ENCODE measurements at regions not wholly inside any gene's neighbourhood (a gene's known extent, or its start where the extent isn't known, plus 50 kb on each side); places are given as distances from the start of the nearest gene placed in this dataset.
"Not testable (repeated sequence)": the region's sequence is repeated elsewhere in the genome, so short reads cannot be mapped to it uniquely, and the experiment has no call there.

- H3K27ac ChIP-seq (ENCODE audit: low read length); H3K9me3 ChIP-seq (ENCODE audit: control insufficient read depth in 1 of 2, low read length in 2 of 2); H3K36me3 ChIP-seq (ENCODE audit: control insufficient read depth in 1 of 2, insufficient read depth in 2 of 2, low read length in 2 of 2); H3K27me3 ChIP-seq (ENCODE audit: low read depth, low read length); H3K4me1 ChIP-seq (ENCODE audit: control insufficient read depth in 1 of 2, insufficient read depth in 2 of 2, low read length in 2 of 2); H3K4me3 ChIP-seq (ENCODE audit: low read depth in 1 of 2, low read length in 2 of 2): not testable (repeated sequence)
Observed at GRCh38 chr14:106006716-106007115, 480.3 kb downstream of the TMEM121 start.

DNA sequence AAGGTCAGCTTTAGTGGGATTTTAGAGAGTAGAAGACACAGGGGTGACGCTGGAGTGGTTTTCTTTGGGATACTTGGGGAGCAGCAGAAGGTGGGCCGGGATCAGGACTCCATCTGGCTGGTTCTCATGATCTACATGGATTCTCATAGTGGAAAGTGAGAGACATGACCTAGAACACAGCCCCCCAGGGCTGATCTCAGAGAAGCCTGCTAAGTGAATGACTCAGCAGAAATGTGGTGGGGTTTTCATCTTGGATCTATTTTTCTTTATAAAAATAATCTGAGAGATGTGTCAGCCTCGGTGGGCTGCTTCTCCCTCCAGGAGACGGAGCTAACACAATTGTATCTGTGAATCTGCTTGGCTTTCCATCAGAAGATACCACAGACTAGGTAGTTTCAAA is 484.4 kb downstream of the TMEM121 start:
- H3K27ac ChIP-seq (ENCODE audit: low read length), result no peak overlapping the region
- no peak overlapping the region for H3K4me3 ChIP-seq (ENCODE audit: low read depth in 1 of 2, low read length in 2 of 2)
- no peaks in the 10 kb centered on the region for H3K9me3 ChIP-seq (ENCODE audit: control insufficient read depth in 1 of 2, low read length in 2 of 2)
- H3K27me3 ChIP-seq (ENCODE audit: low read depth, low read length), result no peaks in the 10 kb centered on the region
- no peaks in the 10 kb centered on the region for H3K4me1 ChIP-seq (ENCODE audit: control insufficient read depth in 1 of 2, insufficient read depth in 2 of 2, low read length in 2 of 2)
- H3K36me3 ChIP-seq (ENCODE audit: control insufficient read depth in 1 of 2, insufficient read depth in 2 of 2, low read length in 2 of 2), result no peaks in the 10 kb centered on the region

GRCh38 chr14:106011631-106012360 is 485.4 kb downstream of the TMEM121 start:
- not testable (repeated sequence) for H3K27ac ChIP-seq (ENCODE audit: low read length); H3K4me1 ChIP-seq (ENCODE audit: control insufficient read depth in 1 of 2, insufficient read depth in 2 of 2, low read length in 2 of 2); H3K36me3 ChIP-seq (ENCODE audit: control insufficient read depth in 1 of 2, insufficient read depth in 2 of 2, low read length in 2 of 2); H3K4me3 ChIP-seq (ENCODE audit: low read depth in 1 of 2, low read length in 2 of 2); H3K27me3 ChIP-seq (ENCODE audit: low read depth, low read length); H3K9me3 ChIP-seq (ENCODE audit: control insufficient read depth in 1 of 2, low read length in 2 of 2)

GRCh38 chr14:106012361-106012725 is 486.0 kb downstream of the TMEM121 start:
- H3K27ac ChIP-seq (ENCODE audit: low read length); H3K27me3 ChIP-seq (ENCODE audit: low read depth, low read length); H3K4me1 ChIP-seq (ENCODE audit: control insufficient read depth in 1 of 2, insufficient read depth in 2 of 2, low read length in 2 of 2); H3K36me3 ChIP-seq (ENCODE audit: control insufficient read depth in 1 of 2, insufficient read depth in 2 of 2, low read length in 2 of 2); H3K4me3 ChIP-seq (ENCODE audit: low read depth in 1 of 2, low read length in 2 of 2); H3K9me3 ChIP-seq (ENCODE audit: control insufficient read depth in 1 of 2, low read length in 2 of 2): not testable (repeated sequence)

DNA sequence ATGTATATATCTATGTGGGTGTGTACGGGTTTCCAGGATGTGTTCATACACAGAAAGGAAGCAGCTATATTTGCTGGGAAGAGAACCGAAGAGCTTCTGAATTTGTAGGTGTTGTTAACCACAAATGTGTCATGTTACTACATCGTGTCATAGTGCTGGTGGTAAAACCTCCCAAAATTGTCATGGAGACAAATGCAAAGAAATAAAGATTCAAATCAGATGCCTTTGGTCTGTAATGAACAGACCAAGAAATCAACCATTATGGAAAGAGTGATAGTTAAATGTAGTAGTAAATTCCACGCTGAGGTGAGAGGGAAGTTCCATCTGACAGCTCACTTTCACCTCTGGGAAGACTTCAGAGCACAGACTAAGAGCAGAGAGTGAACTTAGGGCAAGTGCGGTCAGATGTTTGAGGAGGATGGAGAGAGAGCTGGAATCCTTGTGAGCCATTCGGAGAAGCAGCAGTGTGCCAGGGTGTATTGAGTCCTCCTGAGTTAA is 487.5 kb downstream of the TMEM121 start:
- H3K27ac ChIP-seq (ENCODE audit: low read length), result no peak overlapping the region
- H3K9me3 ChIP-seq (ENCODE audit: control insufficient read depth in 1 of 2, low read length in 2 of 2), result no peaks in the 10 kb centered on the region
- no peaks in the 10 kb centered on the region for H3K4me1 ChIP-seq (ENCODE audit: control insufficient read depth in 1 of 2, insufficient read depth in 2 of 2, low read length in 2 of 2)

DNA sequence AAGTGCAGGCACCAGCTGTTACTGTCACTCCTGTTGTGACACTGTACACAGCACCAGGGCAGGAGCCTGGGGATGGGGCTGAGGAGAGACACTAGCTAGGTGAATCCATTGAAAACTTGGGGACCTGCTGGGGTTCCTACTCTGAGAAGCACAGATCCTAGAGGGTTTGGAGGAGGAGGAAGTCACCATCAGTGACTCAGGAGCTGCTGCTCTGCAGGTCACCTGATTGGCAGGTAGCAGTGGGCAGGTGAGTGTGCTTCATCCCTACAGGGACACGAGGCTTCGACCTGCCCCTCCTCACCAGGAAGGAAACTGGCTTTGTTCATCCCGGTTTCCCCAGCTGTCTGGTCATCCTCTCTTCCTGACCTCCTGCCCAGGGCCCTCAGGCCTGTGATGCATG is 491.6 kb downstream of the TMEM121 start:
- not testable (repeated sequence) for H3K27ac ChIP-seq (ENCODE audit: low read length); H3K4me1 ChIP-seq (ENCODE audit: control insufficient read depth in 1 of 2, insufficient read depth in 2 of 2, low read length in 2 of 2); H3K4me3 ChIP-seq (ENCODE audit: low read depth in 1 of 2, low read length in 2 of 2); H3K9me3 ChIP-seq (ENCODE audit: control insufficient read depth in 1 of 2, low read length in 2 of 2); H3K36me3 ChIP-seq (ENCODE audit: control insufficient read depth in 1 of 2, insufficient read depth in 2 of 2, low read length in 2 of 2); H3K27me3 ChIP-seq (ENCODE audit: low read depth, low read length)

More for the DNA sequence above, 487.5 kb downstream of the TMEM121 start:
- no peak overlapping the region for H3K4me3 ChIP-seq (ENCODE audit: low read depth in 1 of 2, low read length in 2 of 2)
- no peaks in the 10 kb centered on the region for H3K36me3 ChIP-seq (ENCODE audit: control insufficient read depth in 1 of 2, insufficient read depth in 2 of 2, low read length in 2 of 2)
- no peaks in the 10 kb centered on the region for H3K27me3 ChIP-seq (ENCODE audit: low read depth, low read length)

- no peaks in the 10 kb centered on the region for H3K4me1 ChIP-seq (ENCODE audit: control insufficient read depth in 1 of 2, insufficient read depth in 2 of 2, low read length in 2 of 2)
- H3K9me3 ChIP-seq (ENCODE audit: control insufficient read depth in 1 of 2, low read length in 2 of 2), result peaks cover 0 to 3% of the 10 kb centered on the region in 2 donors
- H3K4me3 ChIP-seq (ENCODE audit: low read depth in 1 of 2, low read length in 2 of 2), result no peak overlapping the region
- no peaks in the 10 kb centered on the region for H3K36me3 ChIP-seq (ENCODE audit: control insufficient read depth in 1 of 2, insufficient read depth in 2 of 2, low read length in 2 of 2)
- H3K27me3 ChIP-seq (ENCODE audit: low read depth, low read length), result no peaks in the 10 kb centered on the region
- H3K27ac ChIP-seq (ENCODE audit: low read length), result no peak overlapping the region
Observed at GRCh38 chr14:106021832-106022231, 495.4 kb downstream of the TMEM121 start.

DNA sequence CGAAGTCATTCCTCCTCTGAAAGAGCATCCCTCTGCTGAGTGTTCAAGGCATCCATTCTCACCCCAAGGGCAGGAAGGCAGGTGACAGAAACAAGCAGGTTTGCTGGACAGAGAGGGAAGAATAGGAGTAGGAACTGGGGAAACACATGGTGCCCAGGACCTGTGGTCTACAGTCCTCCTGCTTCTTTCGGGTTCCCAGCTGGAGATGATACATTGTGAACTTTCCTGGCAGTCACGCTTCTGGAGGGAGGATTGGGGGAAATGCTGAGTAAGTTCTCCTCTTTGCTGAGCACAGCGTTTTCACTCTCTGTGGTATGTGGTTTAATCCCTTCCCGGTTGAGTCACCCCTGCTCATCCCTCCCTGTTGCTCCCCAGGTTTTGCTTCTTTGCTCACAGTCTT is 496.3 kb downstream of the TMEM121 start:
- not testable (repeated sequence) for H3K27ac ChIP-seq (ENCODE audit: low read length); H3K36me3 ChIP-seq (ENCODE audit: control insufficient read depth in 1 of 2, insufficient read depth in 2 of 2, low read length in 2 of 2); H3K9me3 ChIP-seq (ENCODE audit: control insufficient read depth in 1 of 2, low read length in 2 of 2); H3K27me3 ChIP-seq (ENCODE audit: low read depth, low read length); H3K4me3 ChIP-seq (ENCODE audit: low read depth in 1 of 2, low read length in 2 of 2); H3K4me1 ChIP-seq (ENCODE audit: control insufficient read depth in 1 of 2, insufficient read depth in 2 of 2, low read length in 2 of 2)

- Histone ChIP-seq H3K27ac (ENCODE audit: low read length) (no peak overlapping the region), H3K36me3 (ENCODE audit: control insufficient read depth in 1 of 2, insufficient read depth in 2 of 2, low read length in 2 of 2) (no peaks in the 10 kb centered on the region), H3K4me3 (ENCODE audit: low read depth in 1 of 2, low read length in 2 of 2) (no peak overlapping the region), H3K9me3 (ENCODE audit: control insufficient read depth in 1 of 2, low read length in 2 of 2) (peaks cover 0 to 3% of the 10 kb centered on the region in 2 donors), H3K4me1 (ENCODE audit: control insufficient read depth in 1 of 2, insufficient read depth in 2 of 2, low read length in 2 of 2) (no peaks in the 10 kb centered on the region), H3K27me3 (ENCODE audit: low read depth, low read length) (no peaks in the 10 kb centered on the region)
Observed at GRCh38 chr14:106023411-106023810, 497.0 kb downstream of the TMEM121 start.

DNA sequence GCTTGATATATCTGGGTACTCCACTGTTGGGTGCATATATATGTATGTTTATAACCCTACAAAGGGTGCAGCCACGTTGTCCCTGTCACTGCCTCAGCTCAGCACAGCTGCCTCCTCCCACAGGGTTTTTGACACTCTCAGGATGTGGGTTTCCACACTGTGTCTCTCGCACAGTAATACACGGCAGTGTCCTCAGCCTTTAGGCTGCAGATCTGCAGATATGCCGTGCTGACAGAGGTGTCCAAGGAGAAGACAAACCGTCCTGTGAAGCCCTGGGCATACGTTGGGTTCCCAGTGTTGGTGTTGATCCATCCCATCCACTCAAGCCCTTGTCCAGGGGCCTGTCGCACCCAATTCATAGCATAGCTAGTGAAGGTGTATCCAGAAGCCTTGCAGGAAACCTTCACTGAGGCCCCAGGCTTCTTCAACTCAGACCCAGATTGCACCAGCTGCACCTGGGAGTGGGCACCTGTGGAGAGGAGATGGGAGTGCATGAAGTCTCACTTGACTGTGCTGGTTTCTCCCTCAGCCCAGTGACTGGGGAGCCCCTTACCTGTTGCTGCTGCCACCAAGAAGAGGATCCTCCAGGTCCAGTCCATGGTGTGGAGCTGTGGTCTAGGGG is 498.7 kb downstream of the TMEM121 start:
- Histone ChIP-seq H3K36me3 (ENCODE audit: control insufficient read depth in 1 of 2, insufficient read depth in 2 of 2, low read length in 2 of 2) (no peaks in the 10 kb centered on the region), H3K27me3 (ENCODE audit: low read depth, low read length) (no peaks in the 10 kb centered on the region), H3K27ac (ENCODE audit: low read length) (no peak overlapping the region), H3K4me3 (ENCODE audit: low read depth in 1 of 2, low read length in 2 of 2) (no peak overlapping the region), H3K4me1 (ENCODE audit: control insufficient read depth in 1 of 2, insufficient read depth in 2 of 2, low read length in 2 of 2) (no peaks in the 10 kb centered on the region), H3K9me3 (ENCODE audit: control insufficient read depth in 1 of 2, low read length in 2 of 2) (peaks cover 0 to 3% of the 10 kb centered on the region in 2 donors)

DNA sequence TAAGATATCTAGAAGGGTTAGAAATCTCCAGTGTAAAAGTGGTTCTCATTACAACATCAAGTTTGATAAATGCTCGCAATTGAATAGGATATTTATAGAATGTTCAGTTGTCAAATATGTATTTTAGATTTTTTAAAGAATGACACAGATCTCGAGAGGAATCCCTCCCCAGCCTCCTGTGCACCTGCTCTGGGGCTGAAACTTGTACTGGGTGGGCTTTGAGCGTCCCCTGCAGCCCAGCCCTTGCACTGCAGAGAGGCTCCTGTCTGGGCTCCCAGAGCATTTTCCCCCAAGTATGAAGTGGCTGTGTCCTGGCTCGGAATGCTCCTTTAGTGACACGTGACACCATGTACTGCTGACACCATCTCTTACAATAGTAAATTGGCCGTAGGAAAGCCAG is 499.6 kb downstream of the TMEM121 start:
- Histone ChIP-seq H3K4me3 (ENCODE audit: low read depth in 1 of 2, low read length in 2 of 2) (no peak overlapping the region), H3K27ac (ENCODE audit: low read length) (no peak overlapping the region), H3K27me3 (ENCODE audit: low read depth, low read length) (no peaks in the 10 kb centered on the region), H3K4me1 (ENCODE audit: control insufficient read depth in 1 of 2, insufficient read depth in 2 of 2, low read length in 2 of 2) (no peaks in the 10 kb centered on the region), H3K36me3 (ENCODE audit: control insufficient read depth in 1 of 2, insufficient read depth in 2 of 2, low read length in 2 of 2) (no peaks in the 10 kb centered on the region), H3K9me3 (ENCODE audit: control insufficient read depth in 1 of 2, low read length in 2 of 2) (peaks cover 0 to 3% of the 10 kb centered on the region in 2 donors)

DNA sequence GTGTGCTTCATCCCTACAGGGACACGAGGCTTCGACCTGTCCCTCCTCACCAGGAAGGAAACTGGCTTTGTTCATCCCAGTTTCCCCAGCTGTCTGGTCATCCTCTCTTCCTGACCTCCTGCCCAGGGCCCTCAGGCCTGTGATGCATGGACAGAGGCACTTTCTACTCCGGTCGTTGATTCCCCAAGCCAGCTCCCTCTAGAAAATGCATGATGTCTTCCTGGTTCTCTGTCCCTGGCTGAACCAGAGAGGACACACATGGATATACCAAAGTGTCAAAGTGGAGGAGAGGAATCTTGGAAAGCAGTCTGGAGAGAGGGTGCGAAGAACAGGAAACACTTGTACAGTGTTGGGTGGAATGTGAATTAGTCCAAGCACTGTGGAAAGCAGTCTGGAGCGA is 501.4 kb downstream of the TMEM121 start:
- H3K4me1 ChIP-seq (ENCODE audit: control insufficient read depth in 1 of 2, insufficient read depth in 2 of 2, low read length in 2 of 2); H3K27me3 ChIP-seq (ENCODE audit: low read depth, low read length); H3K27ac ChIP-seq (ENCODE audit: low read length); H3K9me3 ChIP-seq (ENCODE audit: control insufficient read depth in 1 of 2, low read length in 2 of 2); H3K4me3 ChIP-seq (ENCODE audit: low read depth in 1 of 2, low read length in 2 of 2); H3K36me3 ChIP-seq (ENCODE audit: control insufficient read depth in 1 of 2, insufficient read depth in 2 of 2, low read length in 2 of 2): not testable (repeated sequence)

All from muscle layer of duodenum (tissue), 2 donors.